Liver (tissue), 8 donors: ENCODE measurements at regions not wholly inside any gene's neighbourhood (a gene's known extent, or its start where the extent isn't known, plus 50 kb on each side); places are given as distances from the start of the nearest gene placed in this dataset.

Experiments used
- DNase-seq: peaks from one replicate; pipeline ENCODE4 v3.0.0-alpha.2; 2017; ENCODE audit warnings: low spot score
- H3K27ac ChIP-seq, 2 donors: one replicate each; pipeline ENCODE4 v1.7.0; 2013; ENCODE audit warnings: inconsistent platforms in 2 of 2, low read length in 2 of 2, control low read depth in 1 of 2, low read depth in 1 of 2, mild to moderate bottlenecking in 1 of 2
- H3K27me3 ChIP-seq, 4 donors: one replicate each; pipeline versions ENCODE4 v1.6.1 to v1.7.0; 2013; ENCODE audit warnings: low read length in 3 of 4, inconsistent platforms in 1 of 4, mild to moderate bottlenecking in 1 of 4, moderate library complexity in 1 of 4; ENCODE audit not compliant: control insufficient read depth in 4 of 4, insufficient read depth in 4 of 4
- H3K36me3 ChIP-seq, 4 donors: one replicate each; pipeline versions ENCODE4 v1.6.1 to v1.7.0; 2013; ENCODE audit warnings: low read length in 3 of 4, mild to moderate bottlenecking in 3 of 4, low read depth in 1 of 4, moderate library complexity in 1 of 4; ENCODE audit not compliant: control insufficient read depth in 4 of 4, insufficient read depth in 3 of 4
- H3K4me1 ChIP-seq, 4 donors: one replicate each; pipeline versions ENCODE4 v1.6.1 to v1.7.0; 2013; ENCODE audit warnings: low read length in 3 of 4, mild to moderate bottlenecking in 3 of 4, moderate library complexity in 1 of 4; ENCODE audit not compliant: control insufficient read depth in 4 of 4, insufficient read depth in 4 of 4
- H3K4me3 ChIP-seq, 3 donors: one replicate each; pipeline versions ENCODE4 v1.6.1 to v1.7.0; 2013; ENCODE audit warnings: low read length in 3 of 3, control low read depth in 1 of 3, low read depth in 1 of 3, mild to moderate bottlenecking in 1 of 3
- H3K9ac ChIP-seq, 2 donors: one replicate each; pipeline ENCODE4 v1.7.0; 2013; ENCODE audit warnings: low read length in 2 of 2, mild to moderate bottlenecking in 2 of 2, moderate library complexity in 2 of 2, control low read depth in 1 of 2, low read depth in 1 of 2
- H3K9me3 ChIP-seq, 4 donors: one replicate each; pipeline versions ENCODE4 v1.6.1 to v1.7.0; 2013; ENCODE audit warnings: low read length in 3 of 4; ENCODE audit not compliant: control insufficient read depth in 4 of 4
- ATF3 ChIP-seq: IDR thresholded peaks from 2 replicates; pipeline ENCODE4 v1.6.1; 2016; ENCODE audit warnings: antibody characterized with exemption
- CTCF ChIP-seq: fragments of 150-350 bp; IDR thresholded peaks from 2 replicates; pipeline ENCODE4 v1.5.1; 2017; ENCODE audit warnings: improper control_type of control experiment, low read depth, low read length; ENCODE audit not compliant: missing input control
- EGR1 ChIP-seq, 2 donors: IDR thresholded peaks; 2 replicates each; pipeline ENCODE4 v1.6.1; 2016 to 2018; ENCODE audit warnings: antibody characterized with exemption in 2 of 2, low read depth in 2 of 2
- FOXA1 ChIP-seq: IDR thresholded peaks from 2 replicates; pipeline ENCODE4 v1.6.1; 2016; ENCODE audit warnings: antibody characterized with exemption
- FOXA2 ChIP-seq: IDR thresholded peaks from 2 replicates; pipeline ENCODE4 v1.6.1; 2016; ENCODE audit warnings: antibody characterized with exemption
- GABPA ChIP-seq, 2 donors: IDR thresholded peaks in 1 of 2; conservative IDR thresholded peaks in 1 of 2; 2 replicates each; pipeline ENCODE4 v1.6.1; 2016; ENCODE audit warnings: antibody characterized with exemption in 2 of 2, mild to moderate bottlenecking in 1 of 2, moderate library complexity in 1 of 2
- HNF4A ChIP-seq, 2 donors: conservative IDR thresholded peaks; 2 replicates each; pipeline ENCODE4 v1.6.1; 2016; ENCODE audit warnings: antibody characterized with exemption in 2 of 2, mild to moderate bottlenecking in 2 of 2
- HNF4G ChIP-seq: IDR thresholded peaks from 2 replicates; pipeline ENCODE4 v1.6.1; 2016; ENCODE audit warnings: antibody characterized with exemption
- MAX ChIP-seq: IDR thresholded peaks from 2 replicates; pipeline ENCODE4 v1.6.1; 2016; ENCODE audit warnings: antibody characterized with exemption
- NR2F2 ChIP-seq: IDR thresholded peaks from 2 replicates; pipeline ENCODE4 v1.6.1; 2016; ENCODE audit warnings: antibody characterized with exemption
- RAD21 ChIP-seq, 2 donors: IDR thresholded peaks; 2 replicates each; pipeline ENCODE4 v1.6.1; 2016; ENCODE audit warnings: antibody characterized with exemption in 2 of 2, mild to moderate bottlenecking in 2 of 2
- REST ChIP-seq: IDR thresholded peaks from 2 replicates; pipeline ENCODE4 v1.6.1; 2016; ENCODE audit warnings: antibody characterized with exemption, mild to moderate bottlenecking
- SP1 ChIP-seq: IDR thresholded peaks from 2 replicates; pipeline ENCODE4 v1.6.1; 2018; ENCODE audit warnings: antibody characterized with exemption, mild to moderate bottlenecking
- TAF1 ChIP-seq: conservative IDR thresholded peaks from 2 replicates; pipeline ENCODE4 v1.6.1; 2016; ENCODE audit warnings: antibody characterized with exemption, mild to moderate bottlenecking
- YY1 ChIP-seq: IDR thresholded peaks from 2 replicates; pipeline ENCODE4 v1.6.1; 2016; ENCODE audit warnings: antibody characterized with exemption, mild to moderate bottlenecking
- ZBTB33 ChIP-seq: IDR thresholded peaks from 2 replicates; pipeline ENCODE4 v1.6.1; 2016; ENCODE audit warnings: antibody characterized with exemption
- WGBS: extraction: QIAGEN DNeasy Blood & Tissue Kit; methylation state at CpG from one replicate; pipeline ENCODE4 v1.1.7; 2013; 5-methylcytosine and 5-hydroxymethylcytosine counted together
- donor health status: healthy.
- donor health status: healthy.
- donor health status: healthy.
- donor health status: healthy.
- donor health status: healthy.

GRCh38 chr5:117191251-117191650 is 616.6 kb upstream of the SEMA6A start (continued):
- TF ChIP-seq REST: no peak
- no peak for TF ChIP-seq ATF3
- no peak for TF ChIP-seq HNF4G
- no peak for TF ChIP-seq NR2F2
- no peak for TF ChIP-seq EGR1 (IDR thresholded peaks at IDR 0.05; ENCODE audit: low read depth in 2 of 2)
- no peak for TF ChIP-seq SP1

- 65% methylated on average over 4 of the region's 4 CpGs for WGBS
- Histone ChIP-seq H3K9me3 (no peaks in the 10 kb centered on the region), H3K27ac (no peak overlapping the region), H3K9ac (no peak overlapping the region), H3K4me3 (no peak overlapping the region), H3K4me1 (no peaks in the 10 kb centered on the region), H3K27me3 (no peaks in the 10 kb centered on the region), H3K36me3 (no peaks in the 10 kb centered on the region)
- TF ChIP-seq ZBTB33: no peak
- TF ChIP-seq HNF4G: no peak
- TF ChIP-seq EGR1 (IDR thresholded peaks at IDR 0.05; ENCODE audit: low read depth in 2 of 2): no peak
- TF ChIP-seq HNF4A (conservative IDR thresholded peaks at IDR 0.05): no peak
- TF ChIP-seq SP1: no peak
- TF ChIP-seq FOXA2: no peak
- TF ChIP-seq FOXA1: no peak
- TF ChIP-seq NR2F2: no peak
- no peak for TF ChIP-seq CTCF
- no peak for TF ChIP-seq ATF3
- TF ChIP-seq MAX: no peak
- TF ChIP-seq YY1: no peak
- TF ChIP-seq RAD21 (IDR thresholded peaks at IDR 0.05): no peak
- no peak for TF ChIP-seq GABPA (IDR thresholded peaks at IDR 0.05 in 1 of 2, conservative IDR thresholded peaks at IDR 0.05 in 1 of 2)
- no peak for TF ChIP-seq TAF1
- no peak for DNase-seq
Measured at GRCh38 chr5:117189784-117190183, 615.2 kb upstream of the SEMA6A start.
